ENCODE measurements at regions not wholly inside any gene's neighbourhood (a gene's known extent, or its start where the extent isn't known, plus 50 kb on each side); places are given as distances from the start of the nearest gene placed in this dataset.

- Mint-ChIP-seq H3K9me3 (peaks cover 11 to 29% (median 17%) of the 10 kb centered on the region in 3 donors), H3K36me3 (no peaks in the 10 kb centered on the region), H3K4me3 (no peak overlapping the region), H3K4me1 (no peaks in the 10 kb centered on the region), H3K27ac (no peak overlapping the region), H3K27me3 (no peaks in the 10 kb centered on the region)
- DNase-seq (no peak), ATAC-seq (replicated peaks in 1 of 4) (no peak)
- CTCF ChIA-PET = no interaction called here
- Histone ChIP-seq H3K4me3 (ENCODE audit: control insufficient read depth in 1 of 2, extremely low read depth in 1 of 2, low read length in 1 of 2) (no peak overlapping the region), H3K4me1 (ENCODE audit: control insufficient read depth in 1 of 2, extremely low read depth in 1 of 2, insufficient read depth in 2 of 2, low read length in 2 of 2) (no peaks in the 10 kb centered on the region), H3K27me3 (replicated peaks in 1 of 2; ENCODE audit: control insufficient read depth in 2 of 2, extremely low read depth in 1 of 2, insufficient read depth in 2 of 2, low read length in 1 of 2) (no peaks in the 10 kb centered on the region), H3K27ac (ENCODE audit: low read length) (no peak overlapping the region), H3K36me3 (ENCODE audit: control insufficient read depth in 2 of 2, extremely low read depth in 1 of 2, insufficient read depth in 1 of 2, low read length in 1 of 2) (no peaks in the 10 kb centered on the region), H3K9me3 (no peaks in the 10 kb centered on the region)
- POLR2A ChIA-PET = interaction anchor here in 1 of 2 donors (0.7 to 1.0 kb wide), 2 partner anchors 42 to 1141 kb away, joined by 3 read pairs; no protein-coding TSS in a partner anchor
- WGBS (ENCODE audit: insufficient coverage) = 0% methylated on average over 1 of the region's 2 CpGs
These were observed 264.5 kb downstream of the TAF11L14 start for GRCh38 chr5:17898766-17899165.

- 43% methylated on average over 1 of the region's 2 CpGs for WGBS (ENCODE audit: insufficient coverage)
- H3K4me1 ChIP-seq (ENCODE audit: control insufficient read depth in 1 of 2, extremely low read depth in 1 of 2, insufficient read depth in 2 of 2, low read length in 2 of 2) = no peaks in the 10 kb centered on the region
- Mint-ChIP-seq H3K9me3 (peaks cover 7 to 18% (median 13%) of the 10 kb centered on the region in 3 donors), H3K27me3 (no peaks in the 10 kb centered on the region), H3K4me3 (no peak overlapping the region), H3K36me3 (no peaks in the 10 kb centered on the region), H3K27ac (no peak overlapping the region), H3K4me1 (no peaks in the 10 kb centered on the region)
- DNase-seq (no peak), ATAC-seq (replicated peaks in 1 of 4) (no peak)
- no peaks in the 10 kb centered on the region for H3K27me3 ChIP-seq (replicated peaks in 1 of 2; ENCODE audit: control insufficient read depth in 2 of 2, extremely low read depth in 1 of 2, insufficient read depth in 2 of 2, low read length in 1 of 2)
- H3K36me3 ChIP-seq (ENCODE audit: control insufficient read depth in 2 of 2, extremely low read depth in 1 of 2, insufficient read depth in 1 of 2, low read length in 1 of 2) = no peaks in the 10 kb centered on the region
- no peak overlapping the region for H3K27ac ChIP-seq (ENCODE audit: low read length)
- CTCF ChIA-PET = no interaction called here
- POLR2A ChIA-PET = no interaction called here
- no peak overlapping the region for H3K4me3 ChIP-seq (ENCODE audit: control insufficient read depth in 1 of 2, extremely low read depth in 1 of 2, low read length in 1 of 2)
- no peaks in the 10 kb centered on the region for H3K9me3 ChIP-seq
These were observed 272.8 kb downstream of the TAF11L14 start for GRCh38 chr5:17907094-17907493.

GRCh38 chr5:17910318-17910717 is 276.1 kb downstream of the TAF11L14 start:
- no peak for DNase-seq
- H3K36me3 ChIP-seq (ENCODE audit: control insufficient read depth in 2 of 2, extremely low read depth in 1 of 2, insufficient read depth in 1 of 2, low read length in 1 of 2) = no peaks in the 10 kb centered on the region
- no peak overlapping the region for H3K4me3 Mint-ChIP-seq

DNA sequence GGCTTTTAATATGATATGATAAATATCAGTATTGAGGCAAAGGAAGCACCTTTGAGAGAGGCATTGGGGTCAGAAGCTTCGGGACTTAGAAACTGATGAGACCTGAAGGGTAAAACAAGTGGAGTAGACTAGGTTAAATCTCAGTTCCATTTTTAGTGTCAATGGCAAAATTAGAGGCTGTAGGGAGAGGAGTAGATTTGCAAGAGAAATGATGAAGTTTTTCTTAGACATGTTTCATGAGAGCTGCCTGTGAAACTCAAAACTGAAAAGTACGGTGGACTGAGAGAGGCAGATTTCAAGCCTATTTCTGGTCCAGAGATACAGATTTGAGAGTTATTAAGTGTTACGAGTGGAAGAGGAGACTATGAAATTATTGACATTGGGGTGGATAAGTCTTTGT is 278.5 kb downstream of the TAF11L14 start:
- Mint-ChIP-seq H3K4me3 (no peak overlapping the region), H3K36me3 (no peaks in the 10 kb centered on the region), H3K27me3 (no peaks in the 10 kb centered on the region), H3K27ac (no peak overlapping the region), H3K9me3 (peaks cover 12 to 23% (median 13%) of the 10 kb centered on the region in 3 donors), H3K4me1 (no peaks in the 10 kb centered on the region)
- no peak for ATAC-seq (replicated peaks in 1 of 4)
- WGBS (ENCODE audit: insufficient coverage) = 83% methylated on average over 3 of the region's 3 CpGs
- ChIA-PET POLR2A (no interaction called here), CTCF (no interaction called here)
- Histone ChIP-seq H3K9me3 (no peaks in the 10 kb centered on the region), H3K27ac (ENCODE audit: low read length) (no peak overlapping the region), H3K4me1 (ENCODE audit: control insufficient read depth in 1 of 2, extremely low read depth in 1 of 2, insufficient read depth in 2 of 2, low read length in 2 of 2) (no peaks in the 10 kb centered on the region), H3K36me3 (ENCODE audit: control insufficient read depth in 2 of 2, extremely low read depth in 1 of 2, insufficient read depth in 1 of 2, low read length in 1 of 2) (no peaks in the 10 kb centered on the region), H3K27me3 (replicated peaks in 1 of 2; ENCODE audit: control insufficient read depth in 2 of 2, extremely low read depth in 1 of 2, insufficient read depth in 2 of 2, low read length in 1 of 2) (no peaks in the 10 kb centered on the region), H3K4me3 (ENCODE audit: control insufficient read depth in 1 of 2, extremely low read depth in 1 of 2, low read length in 1 of 2) (no peak overlapping the region)
- DNase-seq = no peak

More at GRCh38 chr5:17910318-17910717, 276.1 kb downstream of the TAF11L14 start:
- H3K27me3 Mint-ChIP-seq = no peaks in the 10 kb centered on the region
- ChIA-PET CTCF (interaction anchor here in 1 of 2 donors (0.6 kb wide), 1 partner anchor 735 kb away, joined by 5 read pairs; no protein-coding TSS in a partner anchor), POLR2A (no interaction called here)
- H3K36me3 Mint-ChIP-seq = no peaks in the 10 kb centered on the region
- H3K27ac Mint-ChIP-seq = no peak overlapping the region
- H3K9me3 Mint-ChIP-seq = peaks cover 8 to 19% (median 12%) of the 10 kb centered on the region in 3 donors
- Histone ChIP-seq H3K27ac (ENCODE audit: low read length) (no peak overlapping the region), H3K9me3 (no peaks in the 10 kb centered on the region), H3K4me3 (ENCODE audit: control insufficient read depth in 1 of 2, extremely low read depth in 1 of 2, low read length in 1 of 2) (no peak overlapping the region), H3K27me3 (replicated peaks in 1 of 2; ENCODE audit: control insufficient read depth in 2 of 2, extremely low read depth in 1 of 2, insufficient read depth in 2 of 2, low read length in 1 of 2) (no peaks in the 10 kb centered on the region), H3K4me1 (ENCODE audit: control insufficient read depth in 1 of 2, extremely low read depth in 1 of 2, insufficient read depth in 2 of 2, low read length in 2 of 2) (no peaks in the 10 kb centered on the region)
- H3K4me1 Mint-ChIP-seq = no peaks in the 10 kb centered on the region
- no peak for ATAC-seq (replicated peaks in 1 of 4)

- Histone ChIP-seq H3K27me3 (replicated peaks in 1 of 2; ENCODE audit: control insufficient read depth in 2 of 2, extremely low read depth in 1 of 2, insufficient read depth in 2 of 2, low read length in 1 of 2) (no peaks in the 10 kb centered on the region), H3K4me1 (ENCODE audit: control insufficient read depth in 1 of 2, extremely low read depth in 1 of 2, insufficient read depth in 2 of 2, low read length in 2 of 2) (no peaks in the 10 kb centered on the region), H3K9me3 (no peaks in the 10 kb centered on the region), H3K36me3 (ENCODE audit: control insufficient read depth in 2 of 2, extremely low read depth in 1 of 2, insufficient read depth in 1 of 2, low read length in 1 of 2) (no peaks in the 10 kb centered on the region), H3K27ac (ENCODE audit: low read length) (no peak overlapping the region), H3K4me3 (ENCODE audit: control insufficient read depth in 1 of 2, extremely low read depth in 1 of 2, low read length in 1 of 2) (no peak overlapping the region)
- ChIA-PET POLR2A (no interaction called here), CTCF (no interaction called here)
- WGBS (ENCODE audit: insufficient coverage) = 62% methylated on average over 3 of the region's 6 CpGs
- Mint-ChIP-seq H3K4me3 (no peak overlapping the region), H3K9me3 (peaks cover 10 to 23% (median 21%) of the 10 kb centered on the region in 3 donors), H3K27me3 (no peaks in the 10 kb centered on the region), H3K4me1 (no peaks in the 10 kb centered on the region), H3K36me3 (no peaks in the 10 kb centered on the region), H3K27ac (no peak overlapping the region)
- ATAC-seq (replicated peaks in 1 of 4) (no peak), DNase-seq (no peak)
These were observed 282.2 kb downstream of the TAF11L14 start for GRCh38 chr5:17916446-17916845.

- H3K27me3 ChIP-seq (replicated peaks in 1 of 2; ENCODE audit: control insufficient read depth in 2 of 2, extremely low read depth in 1 of 2, insufficient read depth in 2 of 2, low read length in 1 of 2) = no peaks in the 10 kb centered on the region
- Mint-ChIP-seq H3K9me3 (peaks cover 14 to 27% (median 24%) of the 10 kb centered on the region in 3 donors), H3K27ac (no peak overlapping the region), H3K36me3 (no peaks in the 10 kb centered on the region), H3K27me3 (no peaks in the 10 kb centered on the region), H3K4me3 (no peak overlapping the region), H3K4me1 (no peaks in the 10 kb centered on the region)
- H3K4me1 ChIP-seq (ENCODE audit: control insufficient read depth in 1 of 2, extremely low read depth in 1 of 2, insufficient read depth in 2 of 2, low read length in 2 of 2) = no peaks in the 10 kb centered on the region
- H3K9me3 ChIP-seq = no peaks in the 10 kb centered on the region
- no peak for ATAC-seq (replicated peaks in 1 of 4)
- no peak overlapping the region for H3K4me3 ChIP-seq (ENCODE audit: control insufficient read depth in 1 of 2, extremely low read depth in 1 of 2, low read length in 1 of 2)
- no peaks in the 10 kb centered on the region for H3K36me3 ChIP-seq (ENCODE audit: control insufficient read depth in 2 of 2, extremely low read depth in 1 of 2, insufficient read depth in 1 of 2, low read length in 1 of 2)
- CTCF ChIA-PET = no interaction called here
- H3K27ac ChIP-seq (ENCODE audit: low read length) = no peak overlapping the region
- POLR2A ChIA-PET = no interaction called here
- no peak for DNase-seq
These were observed 283.2 kb downstream of the TAF11L14 start for GRCh38 chr5:17917465-17917864.

DNA sequence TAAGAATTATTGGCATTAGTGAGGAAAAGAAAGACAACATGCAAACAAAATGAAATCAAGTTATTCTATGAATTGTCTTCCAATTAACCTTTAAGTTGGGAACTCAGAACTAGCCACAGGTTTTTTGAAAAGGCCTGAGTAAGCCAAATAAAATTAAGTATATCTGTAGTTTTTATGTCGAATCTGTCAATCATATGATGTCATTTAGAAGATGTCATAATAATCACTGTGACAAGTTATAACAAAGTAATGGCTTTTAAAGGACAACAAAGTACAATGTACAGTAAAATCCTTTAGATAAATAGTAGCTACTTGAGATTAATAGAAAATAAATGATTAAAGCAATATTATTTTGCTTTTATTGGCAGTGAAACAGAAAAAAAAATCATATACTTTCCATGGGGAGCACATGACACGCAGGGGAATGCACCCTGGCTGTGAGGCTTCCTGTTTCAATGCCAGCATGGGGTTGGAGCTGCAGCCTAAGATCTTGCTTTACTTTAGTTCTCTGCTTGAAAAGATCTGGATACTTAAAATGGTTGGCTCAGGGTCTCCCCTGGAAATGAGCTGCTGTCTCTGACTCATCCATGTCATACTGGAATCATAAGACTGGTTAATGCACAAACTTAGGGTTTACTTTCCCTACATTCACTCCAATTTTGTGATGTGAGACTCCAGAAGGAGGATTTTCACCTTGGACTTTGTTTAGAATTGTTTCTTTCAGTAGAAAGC is 284.3 kb downstream of the TAF11L14 start:
- Histone ChIP-seq H3K36me3 (ENCODE audit: control insufficient read depth in 2 of 2, extremely low read depth in 1 of 2, insufficient read depth in 1 of 2, low read length in 1 of 2) (no peaks in the 10 kb centered on the region), H3K9me3 (no peaks in the 10 kb centered on the region), H3K4me3 (ENCODE audit: control insufficient read depth in 1 of 2, extremely low read depth in 1 of 2, low read length in 1 of 2) (no peak overlapping the region), H3K27me3 (replicated peaks in 1 of 2; ENCODE audit: control insufficient read depth in 2 of 2, extremely low read depth in 1 of 2, insufficient read depth in 2 of 2, low read length in 1 of 2) (no peaks in the 10 kb centered on the region), H3K4me1 (ENCODE audit: control insufficient read depth in 1 of 2, extremely low read depth in 1 of 2, insufficient read depth in 2 of 2, low read length in 2 of 2) (no peaks in the 10 kb centered on the region), H3K27ac (ENCODE audit: low read length) (no peak overlapping the region)
- POLR2A ChIA-PET = no interaction called here
- Mint-ChIP-seq H3K27ac (no peak overlapping the region), H3K9me3 (peaks cover 9 to 24% (median 21%) of the 10 kb centered on the region in 3 donors), H3K4me1 (no peaks in the 10 kb centered on the region), H3K27me3 (no peaks in the 10 kb centered on the region), H3K4me3 (no peak overlapping the region), H3K36me3 (no peaks in the 10 kb centered on the region)
- DNase-seq = no peak
- 33% methylated on average over 1 of the region's 2 CpGs for WGBS (ENCODE audit: insufficient coverage)
- no peak for ATAC-seq (replicated peaks in 1 of 4)
- CTCF ChIA-PET = no interaction called here

All from T-cell (primary cell).